Kidney (tissue), 13 donors: ENCODE measurements at regions not wholly inside any gene's neighbourhood (a gene's known extent, or its start where the extent isn't known, plus 50 kb on each side); places are given as distances from the start of the nearest gene placed in this dataset.
A peak's percentile ranks its signal among the peaks of the same experiment; 100 is the strongest.

Source experiments
- DNase-seq, 5 donors: peaks; one replicate each; pipeline ENCODE4 v3.0.0-alpha.2; 2013 to 2020
- FAIRE-seq: peaks from 2 replicates; lab custom pipeline; 2012; peaks lifted over from hg19 to GRCh38; lab: Jason Lieb, UNC
- H3K27ac ChIP-seq, 2 donors: one replicate each; pipeline ENCODE4 v1.7.0; 2013; ENCODE audit warnings: low read depth in 2 of 2, low read length in 2 of 2, inconsistent platforms in 1 of 2
- H3K27me3 ChIP-seq: one replicate; pipeline ENCODE4 v1.7.1; 2013; ENCODE audit warnings: low read length, inconsistent platforms; ENCODE audit not compliant: control insufficient read depth, insufficient read depth
- H3K36me3 ChIP-seq, 3 donors: one replicate each; pipeline versions ENCODE4 v1.7.0 to v1.7.1; 2013; ENCODE audit warnings: low read length in 3 of 3, control low read depth in 1 of 3, inconsistent platforms in 1 of 3; ENCODE audit not compliant: insufficient read depth in 3 of 3, control insufficient read depth in 2 of 3
- H3K4me1 ChIP-seq, 3 donors: one replicate each; pipeline versions ENCODE4 v1.7.0 to v1.7.1; 2013; ENCODE audit warnings: low read length in 3 of 3, inconsistent platforms in 1 of 3, low read depth in 1 of 3; ENCODE audit not compliant: control insufficient read depth in 2 of 3, insufficient read depth in 2 of 3
- H3K4me3 ChIP-seq, 3 donors: one replicate each; pipeline versions ENCODE4 v1.7.0 to v1.8.1; 2013; ENCODE audit warnings: low read length in 3 of 3, control low read depth in 1 of 3, inconsistent platforms in 1 of 3
- H3K9ac ChIP-seq, 3 donors: one replicate each; pipeline versions ENCODE4 v1.7.0 to v1.7.1; 2013; ENCODE audit warnings: low read length in 3 of 3, control low read depth in 1 of 3, inconsistent platforms in 1 of 3
- H3K9me3 ChIP-seq, 3 donors: one replicate each; pipeline versions ENCODE4 v1.7.0 to v1.7.1; 2013; ENCODE audit warnings: low read length in 3 of 3, control low read depth in 1 of 3, inconsistent platforms in 1 of 3; ENCODE audit not compliant: control insufficient read depth in 2 of 3, insufficient read depth in 1 of 3
- intact Hi-C: fragments of 100-400 bp; cut with DNase I; formaldehyde crosslinking; loops from one replicate; pipeline ENCODE4 v1.11.1; 2022
- TF ChIP-seq, protein P1 (sequence below): IDR thresholded peaks from 3 replicates; pipeline ENCODE4 v1.5.1; 2012; ENCODE audit warnings: mild to moderate bottlenecking, moderate library complexity, borderline replicate concordance; ENCODE audit not compliant: insufficient read depth; ENCODE audit errors: extremely low read depth
- donor health status: control.
- donor health status: control.
- donor health status: control.
- donor health status: control.
- donor health status: control.
- donor health status: DM: yes; HTN: yes; CAD: no.
- donor health status: Normal renal cell carcinoma (clear cell type).

DNA sequence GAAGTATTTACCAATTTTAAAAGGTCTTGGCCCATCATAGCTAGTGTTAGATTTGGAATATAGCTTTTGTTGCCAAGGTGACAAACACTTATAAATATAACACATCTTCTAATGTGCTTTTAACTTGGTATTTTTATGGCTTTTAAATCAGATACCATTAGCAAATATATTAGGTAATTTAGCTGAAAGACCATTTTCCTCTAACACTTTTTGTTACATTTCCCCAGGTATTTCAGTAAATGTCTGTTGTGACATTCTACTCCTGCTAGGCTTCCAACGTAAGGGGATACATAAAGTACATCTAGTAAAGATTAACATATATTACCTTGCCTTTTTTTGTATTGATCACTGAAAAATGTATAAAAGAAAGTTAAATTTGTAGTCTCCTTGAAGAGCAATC, 75.0 kb upstream of the SEM1 start:
- no peak overlapping the region for H3K4me3 ChIP-seq
- TF ChIP-seq, protein P1, sequence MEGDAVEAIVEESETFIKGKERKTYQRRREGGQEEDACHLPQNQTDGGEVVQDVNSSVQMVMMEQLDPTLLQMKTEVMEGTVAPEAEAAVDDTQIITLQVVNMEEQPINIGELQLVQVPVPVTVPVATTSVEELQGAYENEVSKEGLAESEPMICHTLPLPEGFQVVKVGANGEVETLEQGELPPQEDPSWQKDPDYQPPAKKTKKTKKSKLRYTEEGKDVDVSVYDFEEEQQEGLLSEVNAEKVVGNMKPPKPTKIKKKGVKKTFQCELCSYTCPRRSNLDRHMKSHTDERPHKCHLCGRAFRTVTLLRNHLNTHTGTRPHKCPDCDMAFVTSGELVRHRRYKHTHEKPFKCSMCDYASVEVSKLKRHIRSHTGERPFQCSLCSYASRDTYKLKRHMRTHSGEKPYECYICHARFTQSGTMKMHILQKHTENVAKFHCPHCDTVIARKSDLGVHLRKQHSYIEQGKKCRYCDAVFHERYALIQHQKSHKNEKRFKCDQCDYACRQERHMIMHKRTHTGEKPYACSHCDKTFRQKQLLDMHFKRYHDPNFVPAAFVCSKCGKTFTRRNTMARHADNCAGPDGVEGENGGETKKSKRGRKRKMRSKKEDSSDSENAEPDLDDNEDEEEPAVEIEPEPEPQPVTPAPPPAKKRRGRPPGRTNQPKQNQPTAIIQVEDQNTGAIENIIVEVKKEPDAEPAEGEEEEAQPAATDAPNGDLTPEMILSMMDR = no peak
- no peak for DNase-seq
- no peaks in the 10 kb centered on the region for H3K4me1 ChIP-seq
- no peaks in the 10 kb centered on the region for H3K27me3 ChIP-seq
- intact Hi-C loops = no loop called here
- no peak for FAIRE-seq
- no peak overlapping the region for H3K9ac ChIP-seq
- no peaks in the 10 kb centered on the region for H3K9me3 ChIP-seq
- no peaks in the 10 kb centered on the region for H3K36me3 ChIP-seq
- no peak overlapping the region for H3K27ac ChIP-seq

DNA sequence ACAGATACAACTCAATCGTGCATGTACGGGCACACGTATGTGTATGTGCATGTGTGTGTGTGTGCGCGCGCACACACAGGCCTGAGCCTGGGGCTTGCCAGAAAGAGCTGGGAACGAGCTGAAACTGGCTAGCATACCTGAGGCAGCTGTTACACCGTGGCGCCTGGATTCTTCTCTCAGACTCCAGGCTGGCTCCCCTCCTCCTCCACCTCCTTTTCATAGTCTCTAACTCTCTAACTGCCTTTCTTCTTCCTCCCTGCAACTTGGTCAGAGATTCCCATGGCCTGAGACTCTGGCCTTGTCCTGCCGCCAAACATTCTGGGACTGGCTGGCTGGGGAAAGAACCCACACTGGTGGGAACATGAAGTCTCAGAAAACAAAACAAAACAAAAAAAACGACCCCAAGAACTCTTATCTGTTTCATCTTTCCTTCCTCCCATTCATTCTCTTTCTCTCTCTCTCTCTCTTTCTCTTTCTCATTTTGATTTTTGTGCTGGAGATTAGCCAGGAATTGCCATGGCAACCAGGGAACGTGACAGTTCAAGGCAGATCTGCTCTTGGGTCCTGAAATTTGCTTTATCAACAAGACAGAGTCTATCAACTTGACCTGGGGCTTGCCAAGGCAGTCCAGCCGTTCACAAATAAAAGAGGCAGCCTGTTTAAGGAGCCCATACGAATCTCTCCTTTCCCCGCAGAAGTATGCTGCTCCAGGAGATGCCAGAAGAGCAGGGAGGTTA, 76.8 kb upstream of the SEM1 start:
- peak in 2 of 5 donors; percentile 13 to 26 for DNase-seq

DNA sequence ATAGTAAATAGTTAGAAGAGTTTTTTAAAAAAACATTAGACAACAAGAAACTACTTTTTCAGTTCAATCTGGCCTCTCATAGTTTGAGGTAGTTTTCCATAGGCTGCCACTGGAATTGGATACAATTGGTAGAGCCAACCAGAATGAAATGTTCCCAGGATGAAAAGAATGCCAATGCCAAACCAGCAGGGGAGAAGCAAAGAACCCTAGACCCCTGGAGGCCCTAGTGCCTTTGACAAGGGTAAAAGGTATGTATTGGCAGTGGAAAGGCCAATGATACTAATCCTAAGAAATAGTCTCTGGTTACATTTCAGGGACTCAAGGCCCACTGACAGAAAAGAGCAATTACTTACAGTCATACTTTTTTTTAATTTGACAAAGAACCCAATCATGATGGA, 77.4 kb upstream of the SEM1 start:
- no peaks in the 10 kb centered on the region for H3K4me1 ChIP-seq
- intact Hi-C loops = no loop called here
- no peaks in the 10 kb centered on the region for H3K27me3 ChIP-seq
- no peaks in the 10 kb centered on the region for H3K9me3 ChIP-seq
- FAIRE-seq (no peak), DNase-seq (no peak)
- no peak overlapping the region for H3K27ac ChIP-seq
- no peak overlapping the region for H3K4me3 ChIP-seq
- H3K9ac ChIP-seq = no peak overlapping the region
- no peaks in the 10 kb centered on the region for H3K36me3 ChIP-seq
- TF ChIP-seq, protein P1 = no peak

More for the DNA sequence above, 76.8 kb upstream of the SEM1 start:
- intact Hi-C loops = no loop called here
- no peaks in the 10 kb centered on the region for H3K4me1 ChIP-seq
- no peak overlapping the region for H3K27ac ChIP-seq
- no peak for FAIRE-seq
- H3K9me3 ChIP-seq = no peaks in the 10 kb centered on the region
- no peaks in the 10 kb centered on the region for H3K27me3 ChIP-seq
- H3K4me3 ChIP-seq = no peak overlapping the region
- TF ChIP-seq, protein P1 = no peak
- H3K36me3 ChIP-seq = no peaks in the 10 kb centered on the region
- no peak overlapping the region for H3K9ac ChIP-seq
